Suprapubic skin (tissue), 3 donors: ENCODE measurements at regions not wholly inside any gene's neighbourhood (a gene's known extent, or its start where the extent isn't known, plus 50 kb on each side); places are given as distances from the start of the nearest gene placed in this dataset.

ENCODE experiments used
- DNase-seq, 2 donors: peaks; one replicate each; pipeline ENCODE4 v3.0.0-alpha.2; 2019; ENCODE audit warnings: low spot score in 2 of 2
- H3K27ac ChIP-seq: fragments of 200-600 bp; sonication (generic); one replicate; pipeline ENCODE4 v1.5.1; 2019
- H3K27me3 ChIP-seq: fragments of 200-600 bp; sonication (generic); one replicate; pipeline ENCODE4 v1.5.1; 2019
- H3K36me3 ChIP-seq: fragments of 200-600 bp; sonication (generic); one replicate; pipeline ENCODE4 v1.5.1; 2019
- H3K4me1 ChIP-seq: fragments of 200-600 bp; sonication (generic); one replicate; pipeline ENCODE4 v1.5.1; 2019
- H3K4me3 ChIP-seq: fragments of 200-600 bp; sonication (generic); one replicate; pipeline ENCODE4 v1.5.1; 2019; ENCODE audit warnings: mild to moderate bottlenecking
- H3K9me3 ChIP-seq: fragments of 200-600 bp; sonication (generic); one replicate; pipeline ENCODE4 v1.5.1; 2019
- EP300 ChIP-seq: sonication (generic); formaldehyde crosslinking; IDR thresholded peaks from one replicate; pipeline ENCODE4 v1.6.1; 2017; ENCODE audit warnings: antibody characterized with exemption

GRCh38 chr4:135670548-135670947 lies 1469.0 kb upstream of the PABPC4L start:
- DNase-seq, result no peak
- no peak for TF ChIP-seq EP300
- H3K9me3 ChIP-seq, result peaks cover 3% of the 10 kb centered on the region
- H3K27ac ChIP-seq, result no peak overlapping the region
- no peaks in the 10 kb centered on the region for H3K4me1 ChIP-seq
- no peaks in the 10 kb centered on the region for H3K27me3 ChIP-seq
- no peaks in the 10 kb centered on the region for H3K36me3 ChIP-seq
- no peak overlapping the region for H3K4me3 ChIP-seq
